HuH-7.5 (cell line): ENCODE measurements at regions not wholly inside any gene's neighbourhood (a gene's known extent, or its start where the extent isn't known, plus 50 kb on each side); places are given as distances from the start of the nearest gene placed in this dataset.

Experiments
- DNase-seq: peaks from one replicate; pipeline ENCODE4 v3.0.0; 2011; ENCODE audit warnings: low spot score

GRCh38 chr5:173801006-173801405 is 87.1 kb upstream of the CPEB4 start:
- no peak for DNase-seq

DNA sequence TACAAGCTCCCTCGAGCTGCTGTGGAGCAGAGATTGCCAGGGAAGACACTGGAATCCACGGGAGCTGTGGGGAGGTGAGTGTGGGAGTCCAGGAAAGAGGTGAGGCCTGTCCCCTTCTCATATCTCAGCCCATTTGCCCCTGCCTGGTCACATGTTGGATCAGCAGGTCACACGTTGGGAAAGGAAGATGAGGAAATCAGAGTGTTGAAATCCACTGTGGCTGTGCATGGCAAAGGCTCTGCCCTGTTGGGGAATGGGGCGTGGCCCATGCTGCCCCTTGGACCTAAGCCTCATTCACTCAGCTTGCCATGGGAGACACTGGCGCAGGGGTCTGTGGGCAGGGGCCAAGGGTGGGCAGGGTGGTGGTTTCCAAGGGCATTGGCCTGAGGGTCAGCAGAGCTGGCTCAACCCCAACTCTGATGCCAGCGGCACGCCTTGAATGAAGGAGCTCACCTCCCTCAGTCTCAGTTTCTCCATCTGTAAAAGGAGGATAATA is 85.4 kb upstream of the CPEB4 start:
- DNase-seq = peak; percentile 70

DNA sequence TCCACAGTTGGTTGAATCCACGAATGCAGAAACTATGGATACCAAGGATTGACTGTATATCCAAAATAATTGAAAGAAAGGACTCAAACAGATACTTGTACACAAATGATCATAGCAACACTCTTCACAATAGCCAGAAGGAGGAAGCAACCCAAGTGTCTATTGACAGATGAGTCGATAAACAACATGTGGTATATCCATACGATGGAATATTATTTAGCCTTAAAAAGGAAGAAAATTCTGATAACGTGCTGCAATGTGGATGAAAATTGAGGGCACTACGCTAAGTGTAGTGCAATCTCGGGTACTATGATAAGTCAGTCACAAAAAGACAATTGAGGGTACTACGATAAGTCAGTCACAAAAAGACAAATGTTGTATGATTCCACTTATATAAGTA is 83.6 kb upstream of the CPEB4 start:
- no peak for DNase-seq

- DNase-seq = no peak
Observed at GRCh38 chr5:173806270-173807035, 81.7 kb upstream of the CPEB4 start.

GRCh38 chr5:173807181-173807655 is 80.9 kb upstream of the CPEB4 start:
- no peak for DNase-seq

DNA sequence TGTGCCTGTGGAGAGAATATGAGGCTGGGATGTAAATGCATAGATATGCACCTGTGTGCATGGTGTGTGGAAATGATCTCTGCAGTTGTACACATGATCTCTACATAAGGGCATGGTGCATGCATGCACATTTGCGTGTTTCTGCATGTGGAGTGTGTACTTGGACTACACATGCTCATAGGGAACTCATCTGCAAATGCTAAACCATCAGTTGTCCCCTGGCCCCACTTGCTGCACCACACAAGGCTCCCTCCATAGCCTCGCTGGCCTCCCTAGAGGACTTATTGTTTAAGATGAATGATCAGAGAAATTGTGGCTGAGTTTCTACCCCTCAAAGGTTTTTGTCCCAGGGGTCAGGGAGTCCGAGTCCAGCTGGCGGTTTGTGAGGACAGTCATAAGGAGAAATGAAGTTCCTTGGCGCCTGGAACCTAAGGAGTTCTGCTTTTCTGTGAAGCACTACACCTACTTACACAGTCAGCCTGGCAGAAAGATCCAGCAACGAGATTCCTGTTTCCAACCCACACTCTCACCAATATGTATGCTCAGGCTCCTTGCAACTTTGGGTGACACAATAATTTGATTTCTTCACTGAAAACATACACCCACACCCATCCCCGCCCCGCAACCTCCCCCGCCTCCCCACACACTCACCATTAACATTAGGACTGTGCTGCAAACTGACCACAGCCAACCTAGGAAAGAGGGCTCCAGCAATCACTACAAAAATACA is 79.9 kb upstream of the CPEB4 start:
- no peak for DNase-seq

DNA sequence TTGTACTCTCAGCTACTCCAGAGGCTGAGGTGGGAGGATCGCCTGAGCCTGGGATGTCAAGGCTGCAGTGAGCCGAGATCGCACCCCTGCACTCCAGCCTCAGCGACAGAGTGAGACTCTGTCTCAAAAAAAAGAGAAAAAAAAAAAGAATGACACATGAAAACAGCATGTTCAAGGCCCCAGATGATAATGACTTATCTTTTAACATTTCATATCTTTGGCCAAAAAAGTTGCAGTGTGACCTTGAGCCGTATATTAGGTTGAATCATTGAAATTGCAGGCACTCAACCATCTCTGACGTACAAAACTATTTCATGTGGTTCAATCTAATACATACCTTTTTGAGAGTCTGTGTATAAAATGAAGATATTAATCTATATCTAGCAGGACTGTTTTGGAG is 79.1 kb upstream of the CPEB4 start:
- DNase-seq = no peak

DNA sequence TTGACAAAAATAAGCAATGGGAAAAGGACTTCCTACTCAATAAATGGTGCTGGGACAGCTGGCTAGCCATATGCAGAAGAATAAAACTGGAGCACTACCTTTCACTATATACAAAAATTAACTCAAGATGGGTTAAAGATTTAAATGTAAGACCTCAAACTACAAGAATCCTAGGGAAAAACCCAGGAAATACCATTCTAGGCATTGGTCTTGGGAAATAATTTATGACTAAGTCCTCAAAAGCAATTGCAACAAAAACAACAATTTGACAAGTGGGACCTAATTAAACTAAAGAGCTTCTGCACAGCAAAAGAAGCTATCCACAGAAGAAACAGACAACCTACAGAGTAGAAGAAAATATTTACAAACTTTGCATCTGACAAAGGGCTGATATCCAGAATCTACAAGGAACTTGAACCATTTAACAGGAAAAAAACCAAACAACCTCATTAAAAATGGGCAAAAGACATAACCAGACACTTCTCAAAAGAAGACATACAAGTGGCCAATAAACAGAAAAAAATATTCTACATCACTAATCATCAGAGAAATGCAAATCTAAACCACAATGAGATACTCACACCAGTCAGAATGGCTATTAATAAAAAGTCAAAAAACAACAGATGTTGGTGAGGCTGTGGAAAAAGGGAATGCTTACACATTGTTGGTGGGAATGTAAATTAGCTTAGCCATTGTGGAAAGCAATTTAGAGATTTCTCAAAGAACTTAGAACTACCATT is 75.2 kb upstream of the CPEB4 start:
- no peak for DNase-seq

- no peak for DNase-seq
Observed at GRCh38 chr5:173814053-173814452, 74.1 kb upstream of the CPEB4 start.

DNA sequence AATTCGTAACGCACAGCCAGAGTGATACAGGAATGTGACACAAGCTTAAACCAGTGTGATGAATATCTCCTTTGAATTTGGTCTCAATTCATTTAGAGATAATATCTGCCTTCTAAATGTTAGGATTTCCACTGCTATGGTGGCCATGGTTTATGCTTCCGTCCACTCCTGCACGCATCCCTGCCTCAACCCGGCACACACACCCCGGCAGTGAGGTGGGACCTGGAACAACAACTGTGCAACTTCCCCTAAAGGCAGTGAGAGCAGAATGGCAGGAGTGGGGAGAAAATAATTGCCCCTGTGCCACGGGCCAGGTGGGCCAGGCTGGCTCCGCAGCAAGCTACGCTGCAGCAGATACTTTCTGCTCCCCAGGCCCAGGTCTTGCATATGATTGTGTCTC is 72.6 kb upstream of the CPEB4 start:
- DNase-seq = no peak

DNA sequence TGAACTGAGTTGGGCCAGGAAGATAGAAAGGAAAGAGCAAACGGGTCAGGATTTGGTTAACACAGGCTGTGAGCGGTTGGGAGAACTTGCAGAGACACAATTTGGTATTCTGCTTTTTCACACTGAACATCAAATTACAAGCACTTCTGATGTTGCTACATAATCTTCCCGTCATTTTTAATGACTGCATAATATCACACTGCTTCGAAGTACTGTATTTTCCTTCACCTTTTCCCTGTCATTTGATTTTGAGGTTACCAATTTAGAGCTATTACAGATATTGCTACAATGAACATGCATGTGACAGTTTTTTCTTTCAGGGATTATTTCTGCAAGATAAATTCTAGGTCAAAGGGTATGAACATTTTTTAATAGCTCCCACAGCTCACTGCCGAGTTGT is 71.4 kb upstream of the CPEB4 start:
- no peak for DNase-seq

DNA sequence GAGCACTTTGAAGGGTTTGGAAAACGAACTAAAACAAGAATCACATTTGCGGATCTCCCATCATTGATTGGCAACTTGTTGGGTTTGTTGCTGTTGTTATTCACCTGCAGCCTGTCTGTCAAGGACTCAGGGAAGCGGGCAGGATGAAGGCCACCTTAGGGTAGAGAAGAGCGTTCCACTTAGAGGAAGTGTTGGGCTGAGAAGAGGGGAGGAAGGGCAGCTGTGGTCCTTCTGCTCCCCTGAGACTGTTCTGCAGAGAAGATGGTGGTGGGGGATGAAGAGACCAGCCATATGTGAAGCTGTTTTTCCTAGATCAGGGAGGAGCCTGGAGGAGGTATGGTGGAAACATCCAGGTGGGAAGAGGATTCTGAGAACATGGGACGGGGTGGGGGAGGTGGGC is 70.6 kb upstream of the CPEB4 start:
- no peak for DNase-seq

DNA sequence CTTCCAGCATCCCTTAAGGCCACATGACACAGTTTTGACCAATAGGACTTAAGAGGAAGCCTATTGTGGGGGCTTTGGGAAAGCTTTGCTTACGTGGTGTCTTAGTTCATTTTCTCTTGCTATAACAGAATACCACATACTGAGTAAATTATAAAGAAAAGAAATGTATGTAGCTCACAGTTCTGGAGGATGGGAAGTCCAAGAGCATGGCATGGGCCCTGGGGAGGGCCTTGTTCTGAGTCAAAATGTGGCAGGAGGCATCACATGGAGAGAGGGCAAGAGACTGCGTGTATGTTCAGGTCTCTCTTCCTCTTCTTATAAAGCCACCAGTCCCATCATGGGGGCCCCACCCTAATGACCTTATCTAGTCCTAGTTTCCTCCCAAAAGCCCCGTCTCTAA is 68.6 kb upstream of the CPEB4 start:
- no peak for DNase-seq

- DNase-seq = no peak
Observed at GRCh38 chr5:173823274-173823644, 64.9 kb upstream of the CPEB4 start.

DNA sequence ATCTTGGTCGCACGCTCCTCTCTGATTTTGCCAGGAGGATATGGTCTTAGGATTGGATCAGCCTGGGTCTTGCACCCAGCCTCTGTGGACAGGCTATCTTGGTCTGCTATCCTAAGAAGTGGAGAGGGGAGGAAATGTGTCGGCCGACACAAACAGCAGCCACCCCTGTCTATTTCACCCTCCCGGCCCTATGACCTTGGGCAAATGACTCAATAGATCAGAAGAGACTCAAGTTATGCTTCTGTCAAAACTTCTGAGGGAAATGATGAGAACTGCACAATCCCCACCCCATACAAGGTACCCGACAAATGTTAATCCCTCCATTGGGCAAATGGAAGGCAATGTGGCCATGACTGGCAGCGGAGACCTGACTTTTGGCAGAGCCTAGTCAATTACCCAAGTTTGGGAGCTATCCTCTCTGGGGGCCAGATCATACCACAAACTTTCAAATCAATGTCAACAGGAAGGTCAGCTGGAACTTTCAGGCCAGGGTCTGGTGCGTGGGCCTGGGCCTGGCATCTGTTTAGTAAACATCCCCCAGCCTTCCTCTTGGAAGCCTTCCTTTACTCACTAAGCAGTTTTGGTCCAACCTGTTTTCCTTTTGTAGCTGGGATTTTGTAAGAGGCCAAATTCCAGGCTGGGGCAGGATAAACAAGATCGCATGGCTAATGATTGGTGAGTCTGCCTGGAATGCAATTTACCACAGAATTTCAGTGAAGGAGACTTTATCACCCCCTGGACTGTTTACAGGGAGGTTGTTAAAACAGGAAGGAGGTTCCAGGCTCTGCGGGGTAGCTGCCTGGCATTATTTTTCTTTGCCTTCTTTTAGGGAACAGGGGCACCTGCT is 64.2 kb upstream of the CPEB4 start:
- peak; percentile 67 for DNase-seq

DNA sequence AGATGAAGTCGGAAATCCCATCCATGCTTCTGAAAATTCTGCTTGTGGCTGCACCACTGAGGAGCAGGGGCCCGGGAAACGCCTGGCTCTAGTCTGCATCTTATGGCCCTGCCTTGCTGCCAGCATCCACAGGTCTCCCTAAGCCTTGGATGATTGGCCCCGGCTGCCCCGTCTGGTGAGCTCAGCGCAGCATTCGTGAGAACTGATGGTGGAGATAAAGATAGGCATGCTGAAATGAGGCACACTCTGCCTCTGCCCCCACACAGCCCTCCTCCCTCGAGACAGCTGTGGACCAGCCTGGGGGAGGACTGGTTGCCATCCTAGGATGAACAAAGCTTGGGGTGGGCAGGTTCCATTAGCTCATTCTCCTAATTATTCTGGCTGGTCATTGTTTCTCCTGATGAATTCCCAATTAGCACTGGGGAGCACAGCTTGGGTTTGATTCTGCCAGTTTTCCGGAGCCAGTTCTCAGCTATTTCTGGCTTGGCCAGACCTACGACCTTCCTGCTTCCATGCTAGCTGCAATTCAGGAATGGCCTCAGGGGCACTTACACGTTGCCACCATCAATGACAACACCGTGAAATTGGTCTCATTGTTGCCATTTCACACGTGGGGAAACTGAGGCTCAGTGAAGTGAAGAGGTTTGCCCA is 62.8 kb upstream of the CPEB4 start:
- no peak for DNase-seq

GRCh38 chr5:173826086-173826427 is 62.1 kb upstream of the CPEB4 start:
- no peak for DNase-seq

GRCh38 chr5:173826428-173827350 is 61.5 kb upstream of the CPEB4 start:
- no peak for DNase-seq

DNA sequence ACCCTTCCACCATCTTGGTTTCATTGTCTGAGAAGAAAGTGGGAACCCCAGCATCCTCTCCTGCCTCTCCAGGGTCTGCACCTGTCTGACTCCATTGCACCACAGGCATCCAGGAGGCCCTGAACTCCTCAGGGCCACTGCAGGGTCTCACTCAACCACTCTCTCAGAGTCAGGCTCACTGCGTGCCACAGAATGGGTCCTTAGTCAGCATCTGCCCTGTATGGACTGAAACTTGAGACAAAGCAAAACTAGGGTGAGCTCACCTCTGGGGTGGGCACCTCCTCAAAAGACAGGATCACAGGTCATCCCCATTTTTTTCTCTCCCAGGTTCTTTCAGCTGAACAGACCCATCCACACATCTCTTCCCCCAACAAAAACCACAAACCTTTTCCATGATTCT is 59.2 kb upstream of the CPEB4 start:
- no peak for DNase-seq

DNA sequence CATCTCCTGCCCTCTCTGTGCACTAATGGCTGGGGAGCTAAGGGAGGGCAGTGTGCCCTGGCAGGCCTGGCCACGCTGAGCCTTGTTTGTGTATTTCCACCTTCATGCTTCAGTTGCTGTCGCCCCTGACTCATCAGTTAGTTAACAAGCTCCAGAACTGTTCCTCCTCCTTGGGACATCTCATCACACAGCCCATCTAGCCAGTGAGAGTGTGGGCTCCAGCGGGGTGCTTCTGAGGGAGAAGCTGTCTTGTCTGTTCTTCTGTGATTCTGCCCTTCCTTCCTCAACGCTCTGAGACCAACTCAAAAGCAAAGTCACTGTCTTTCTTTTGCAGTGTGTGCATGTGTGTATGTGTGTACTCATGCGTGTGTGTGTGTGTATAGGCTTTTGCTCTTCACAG is 58.3 kb upstream of the CPEB4 start:
- no peak for DNase-seq
